ENCODE measurements at regions not wholly inside any gene's neighbourhood (a gene's known extent, or its start where the extent isn't known, plus 50 kb on each side); places are given as distances from the start of the nearest gene placed in this dataset.

DNA sequence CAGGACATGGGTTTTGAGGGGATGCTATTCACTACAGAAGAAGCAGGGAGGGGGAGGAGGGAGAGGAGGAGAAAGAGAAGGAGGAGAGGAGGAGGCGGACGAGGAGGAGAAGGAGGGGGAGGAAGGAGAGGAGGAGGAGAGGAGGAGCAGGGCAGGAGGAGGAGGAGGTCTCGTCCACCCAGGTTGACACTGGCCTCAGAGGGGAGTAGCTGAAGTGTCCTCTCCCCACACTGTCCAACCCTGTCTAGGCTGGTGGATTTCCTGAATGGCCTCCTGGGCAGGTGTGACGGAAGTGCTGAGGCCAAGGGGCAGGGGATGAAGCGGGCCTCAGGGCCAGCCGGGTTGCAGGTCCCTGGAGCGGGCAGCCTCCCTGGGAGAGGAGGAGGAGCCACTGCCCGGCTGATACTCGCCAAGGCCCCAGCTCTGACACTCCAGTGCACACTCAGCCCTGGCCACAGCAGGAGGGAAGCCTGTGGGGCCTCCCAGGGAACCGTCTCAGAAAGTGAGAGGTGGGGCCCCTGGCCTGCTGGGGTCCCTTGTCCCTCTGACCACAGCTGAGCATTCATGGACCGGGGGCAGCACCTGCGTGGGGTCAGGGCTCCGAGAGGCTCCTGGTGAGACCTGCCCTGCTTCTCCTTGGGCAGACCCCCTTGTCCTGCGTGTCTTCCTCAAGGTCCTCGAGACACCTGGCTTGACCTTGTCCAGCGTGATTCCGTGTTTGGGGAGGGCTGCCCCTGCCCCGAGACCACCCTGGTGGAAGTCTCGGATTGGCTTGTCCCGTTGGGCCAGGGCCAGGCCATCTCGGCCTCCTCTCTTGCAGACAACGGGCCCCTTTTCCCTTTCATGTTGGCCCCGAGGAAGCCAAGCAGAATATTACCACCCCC is 200.6 kb upstream of the CIBAR2 start:
- DNase-seq, result no peak

- peak; percentile 62 for DNase-seq
Measured at GRCh38 chr16:85313526-85314301, 201.4 kb upstream of the CIBAR2 start.

GRCh38 chr16:85314512-85314971 is 202.3 kb upstream of the CIBAR2 start:
- no peak for DNase-seq

- DNase-seq, result no peak
Measured at GRCh38 chr16:85315866-85316265, 203.6 kb upstream of the CIBAR2 start.

GRCh38 chr16:85316321-85316919 is 204.1 kb upstream of the CIBAR2 start:
- DNase-seq, result no peak

DNA sequence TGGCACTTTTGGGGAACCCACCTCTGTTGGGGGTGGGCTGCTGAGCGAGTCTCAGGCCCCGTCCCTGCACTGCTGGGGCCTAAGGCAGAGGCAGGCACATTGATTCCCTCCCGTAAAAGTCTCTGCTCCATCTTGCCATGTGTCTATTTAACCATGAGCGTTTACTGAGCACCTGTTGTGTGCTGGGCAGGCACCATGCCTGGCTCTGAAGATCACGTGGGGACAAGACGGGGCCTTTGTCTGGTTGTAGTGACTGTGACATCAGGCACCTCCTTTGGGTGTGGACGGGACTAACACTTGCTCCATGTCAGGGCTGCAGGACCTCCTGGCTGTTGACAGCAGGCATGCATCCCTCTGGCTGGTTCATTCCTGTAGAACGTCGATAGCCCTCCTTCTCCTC is 204.7 kb upstream of the CIBAR2 start:
- no peak for DNase-seq

DNA sequence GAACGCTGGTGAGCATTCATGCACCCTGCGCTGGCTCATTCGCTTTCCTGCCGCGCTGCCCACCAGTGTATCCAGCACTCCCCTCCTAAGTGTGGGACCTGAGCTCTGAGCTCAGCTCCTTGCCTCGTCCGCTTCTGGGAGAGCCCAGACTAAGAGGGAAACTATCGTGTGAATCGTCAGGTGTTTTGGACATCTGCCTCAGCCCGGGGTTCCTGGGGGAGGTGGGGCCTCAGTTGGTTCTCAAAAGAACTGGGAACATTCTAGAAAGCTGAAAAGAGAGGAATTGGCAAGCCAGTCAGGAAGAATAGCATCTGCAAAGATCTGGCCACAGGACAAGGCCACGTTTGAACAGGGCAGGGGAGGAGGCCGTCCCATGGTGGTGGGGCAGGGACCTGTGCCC is 205.4 kb upstream of the CIBAR2 start:
- no peak for DNase-seq

GRCh38 chr16:85319208-85319983 is 207.1 kb upstream of the CIBAR2 start:
- DNase-seq, result no peak

- DNase-seq, result no peak
Measured at GRCh38 chr16:85319984-85320440, 207.7 kb upstream of the CIBAR2 start.

DNA sequence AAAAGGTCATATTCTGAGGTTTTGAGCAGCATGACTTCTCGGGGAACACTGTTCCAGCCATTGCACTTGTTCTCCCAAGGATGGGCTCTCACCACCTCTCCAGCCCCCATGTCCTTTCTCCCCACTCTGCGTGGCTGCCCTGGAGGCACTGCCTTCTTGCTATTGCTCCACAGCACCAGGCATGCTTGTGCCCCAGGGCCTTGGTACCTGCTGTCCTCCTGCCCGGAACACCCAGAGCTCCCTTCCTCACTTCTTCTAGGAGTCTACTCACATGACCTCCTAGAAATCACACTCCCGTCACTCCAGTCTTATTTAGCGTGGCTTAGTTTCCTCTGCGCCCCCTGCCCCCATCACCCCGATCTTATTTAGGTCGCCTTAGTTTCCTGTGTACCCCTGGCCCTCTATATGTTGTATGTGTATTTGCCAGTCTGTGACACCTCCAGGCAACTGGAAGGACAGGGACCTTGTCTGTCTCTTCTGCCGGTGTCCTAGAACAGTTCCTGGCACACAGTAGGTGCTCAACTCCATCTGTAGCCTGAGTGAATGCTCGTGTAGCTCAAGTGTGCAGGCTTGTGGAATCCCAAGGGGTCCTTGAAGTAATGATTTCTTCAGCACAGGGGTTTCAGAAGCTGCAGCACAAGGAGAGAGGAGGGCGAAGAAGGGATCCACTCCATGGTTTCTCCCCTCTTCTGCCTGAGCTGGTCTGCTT is 208.6 kb upstream of the CIBAR2 start:
- DNase-seq, result no peak

DNA sequence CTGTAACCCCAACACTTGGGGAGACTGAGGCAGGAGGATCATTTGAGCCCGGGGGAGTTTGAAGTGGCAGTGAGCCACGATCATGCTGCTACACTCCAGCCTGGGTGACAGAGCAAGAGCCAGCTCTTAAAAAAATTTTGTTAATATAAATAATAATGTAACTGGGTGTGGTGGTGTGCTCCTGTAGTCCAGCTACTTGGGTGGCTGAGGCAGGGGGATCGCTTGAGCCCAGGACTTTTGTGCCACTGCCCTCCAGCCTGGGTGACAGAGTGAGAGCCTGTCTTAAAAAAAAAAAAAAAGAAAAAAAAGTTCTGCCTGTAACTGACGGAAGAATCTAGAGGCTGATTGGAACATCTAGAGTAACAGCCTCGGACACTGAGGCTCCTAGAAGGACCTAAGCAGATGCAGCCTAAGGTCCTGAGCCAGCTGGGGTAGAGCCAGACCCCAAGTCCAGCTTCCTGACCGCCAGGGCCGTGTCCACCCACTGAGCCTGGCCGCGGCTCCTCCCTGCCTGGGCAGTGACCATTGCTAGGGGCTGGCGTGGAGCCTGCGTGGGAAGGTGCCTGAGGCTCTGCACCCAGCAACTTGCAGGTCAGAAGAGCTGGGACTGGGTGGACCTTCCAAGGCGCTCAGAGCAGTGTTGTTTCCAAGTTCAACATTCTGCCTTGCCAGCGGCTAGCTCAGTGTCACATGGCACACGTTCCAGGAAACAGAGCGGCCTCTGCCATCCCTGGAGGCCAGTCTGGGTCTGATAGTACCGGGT is 209.4 kb upstream of the CIBAR2 start:
- peak; percentile 91 for DNase-seq

GRCh38 chr16:85323230-85323960 is 211.1 kb upstream of the CIBAR2 start:
- no peak for DNase-seq

- no peak for DNase-seq
Measured at GRCh38 chr16:85323961-85324253, 211.6 kb upstream of the CIBAR2 start.

DNA sequence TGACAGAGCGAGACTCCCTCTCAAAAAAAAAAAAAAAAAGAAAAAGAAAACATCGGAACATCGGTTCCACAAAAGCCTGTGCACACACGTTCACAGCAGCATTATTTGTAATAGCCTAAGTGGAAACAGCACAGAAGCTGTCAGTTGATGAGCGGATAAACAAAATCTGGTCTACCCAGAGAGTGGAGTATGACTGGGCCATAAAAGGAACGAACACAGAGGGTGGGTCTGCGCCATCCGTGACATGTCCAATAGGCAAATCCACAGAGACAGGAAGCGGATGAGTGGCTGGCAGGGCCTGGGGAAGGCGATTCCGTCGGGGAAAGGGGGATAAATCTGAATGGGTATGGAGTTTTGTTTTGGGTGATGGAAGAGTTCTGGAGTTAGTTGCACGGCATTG is 212.2 kb upstream of the CIBAR2 start:
- DNase-seq, result no peak

GRCh38 chr16:85326113-85326793 is 214.0 kb upstream of the CIBAR2 start:
- DNase-seq, result no peak

GRCh38 chr16:85326794-85327181 is 214.5 kb upstream of the CIBAR2 start:
- no peak for DNase-seq

- DNase-seq, result no peak
Measured at GRCh38 chr16:85327731-85328675, 215.7 kb upstream of the CIBAR2 start.

DNA sequence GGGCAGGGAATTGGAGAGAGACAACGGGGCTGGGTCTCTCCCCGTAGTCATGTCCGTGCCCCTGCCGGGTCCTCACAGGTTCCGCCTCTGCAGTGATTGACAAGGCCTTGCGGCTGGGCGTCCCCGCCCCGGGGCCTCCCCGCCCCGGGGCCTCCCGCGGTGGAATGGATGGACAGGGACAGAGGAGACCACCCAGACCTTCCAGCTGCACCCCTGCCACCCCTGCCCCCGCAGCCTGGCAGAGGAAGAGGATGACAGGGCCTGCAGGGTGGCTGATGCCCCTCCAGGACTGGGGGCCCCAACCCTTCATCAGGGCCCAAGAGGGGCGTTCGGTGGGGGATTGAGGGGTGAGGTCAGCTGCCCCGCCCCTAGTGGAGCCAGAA is 216.4 kb upstream of the CIBAR2 start:
- DNase-seq, result no peak

Measured in hindlimb muscle (tissue), 1 donor.